Brain pericyte (primary cell): ENCODE measurements at regions not wholly inside any gene's neighbourhood (a gene's known extent, or its start where the extent isn't known, plus 50 kb on each side); places are given as distances from the start of the nearest gene placed in this dataset.

Experiments used
- DNase-seq: peaks from one replicate; pipeline ENCODE4 v3.0.0-alpha.2; 2012; ENCODE audit warnings: low read depth, low spot score

- no peak for DNase-seq
Measured at GRCh38 chr12:91630083-91630482, 447.5 kb upstream of the DCN start.

- no peak for DNase-seq
Measured at GRCh38 chr12:91629440-91629839, 446.8 kb upstream of the DCN start.

- no peak for DNase-seq
Measured at GRCh38 chr12:91628656-91629055, 446.0 kb upstream of the DCN start.

- DNase-seq, result no peak
Measured at GRCh38 chr12:91627225-91627624, 444.6 kb upstream of the DCN start.

- DNase-seq, result no peak
Measured at GRCh38 chr12:91622981-91623380, 440.4 kb upstream of the DCN start.

- DNase-seq, result no peak
Measured at GRCh38 chr12:91622037-91622436, 439.4 kb upstream of the DCN start.

- no peak for DNase-seq
Measured at GRCh38 chr12:91620992-91621391, 438.4 kb upstream of the DCN start.

- DNase-seq, result no peak
Measured at GRCh38 chr12:91620422-91620821, 437.8 kb upstream of the DCN start.

GRCh38 chr12:91618281-91618680, 435.7 kb upstream of the DCN start:
- DNase-seq, result no peak

GRCh38 chr12:91617818-91618217, 435.2 kb upstream of the DCN start:
- DNase-seq, result no peak

- no peak for DNase-seq
Measured at GRCh38 chr12:91616416-91616815, 433.8 kb upstream of the DCN start.

GRCh38 chr12:91613223-91613779, 430.7 kb upstream of the DCN start:
- DNase-seq, result no peak

- DNase-seq, result no peak
Measured at GRCh38 chr12:91610561-91610960, 427.9 kb upstream of the DCN start.

- DNase-seq, result no peak
Measured at GRCh38 chr12:91609283-91609682, 426.7 kb upstream of the DCN start.

GRCh38 chr12:91608542-91608941, 425.9 kb upstream of the DCN start:
- DNase-seq, result no peak

- no peak for DNase-seq
Measured at GRCh38 chr12:91606662-91607377, 424.2 kb upstream of the DCN start.

GRCh38 chr12:91604897-91605296, 422.3 kb upstream of the DCN start:
- no peak for DNase-seq

GRCh38 chr12:91603060-91603459, 420.4 kb upstream of the DCN start:
- no peak for DNase-seq

- DNase-seq, result no peak
Measured at GRCh38 chr12:91601054-91601453, 418.4 kb upstream of the DCN start.

- no peak for DNase-seq
Measured at GRCh38 chr12:91594715-91595114, 412.1 kb upstream of the DCN start.

GRCh38 chr12:91591639-91591987, 409.0 kb upstream of the DCN start:
- no peak for DNase-seq

GRCh38 chr12:91590966-91591638, 408.5 kb upstream of the DCN start:
- DNase-seq, result no peak

GRCh38 chr12:91588874-91589454, 406.3 kb upstream of the DCN start:
- no peak for DNase-seq
